Gastroesophageal sphincter (tissue), 3 donors: ENCODE measurements at regions not wholly inside any gene's neighbourhood (a gene's known extent, or its start where the extent isn't known, plus 50 kb on each side); places are given as distances from the start of the nearest gene placed in this dataset.

ENCODE experiments used
- POLR2A ChIP-seq, 2 donors: fragments of 450-650 bp; IDR thresholded peaks; one replicate each; pipeline ENCODE4 v1.6.1; 2017; ENCODE audit warnings: antibody characterized with exemption in 2 of 2, mild to moderate bottlenecking in 2 of 2, moderate library complexity in 1 of 2
- TF ChIP-seq, protein P1 (sequence below), 4 experiments: fragments of 200-600 bp in 2 of 4; fragments of 450-650 bp in 2 of 4; sonication (generic) in 1 of 4; IDR thresholded peaks; one replicate each; pipeline ENCODE4 v1.5.1; 2017 to 2019; ENCODE audit warnings: antibody characterized with exemption in 4 of 4, mild to moderate bottlenecking in 2 of 4, moderate library complexity in 2 of 4

DNA sequence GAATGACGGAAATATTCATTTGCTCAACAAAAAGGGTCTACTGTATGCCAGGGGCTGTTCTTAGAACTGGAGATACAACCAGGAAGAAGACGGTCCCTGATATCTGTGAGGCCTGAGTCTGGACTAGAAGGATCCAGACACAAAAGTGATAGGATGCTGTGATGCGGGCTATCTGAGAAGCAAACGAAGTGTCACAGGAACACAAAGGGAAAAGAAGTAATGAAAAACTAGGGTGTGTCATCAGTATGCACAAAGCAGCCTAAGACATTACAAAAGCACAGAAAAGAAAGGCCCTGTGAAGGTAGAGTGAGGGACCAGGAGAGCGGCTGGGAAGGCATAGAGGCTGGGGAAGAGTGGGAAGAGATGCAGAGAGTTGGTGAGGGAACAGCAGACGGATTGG is 63.3 kb upstream of the C3orf80 start:
- TF ChIP-seq POLR2A (IDR thresholded peaks at IDR 0.05) = no peak
- TF ChIP-seq, protein P1, sequence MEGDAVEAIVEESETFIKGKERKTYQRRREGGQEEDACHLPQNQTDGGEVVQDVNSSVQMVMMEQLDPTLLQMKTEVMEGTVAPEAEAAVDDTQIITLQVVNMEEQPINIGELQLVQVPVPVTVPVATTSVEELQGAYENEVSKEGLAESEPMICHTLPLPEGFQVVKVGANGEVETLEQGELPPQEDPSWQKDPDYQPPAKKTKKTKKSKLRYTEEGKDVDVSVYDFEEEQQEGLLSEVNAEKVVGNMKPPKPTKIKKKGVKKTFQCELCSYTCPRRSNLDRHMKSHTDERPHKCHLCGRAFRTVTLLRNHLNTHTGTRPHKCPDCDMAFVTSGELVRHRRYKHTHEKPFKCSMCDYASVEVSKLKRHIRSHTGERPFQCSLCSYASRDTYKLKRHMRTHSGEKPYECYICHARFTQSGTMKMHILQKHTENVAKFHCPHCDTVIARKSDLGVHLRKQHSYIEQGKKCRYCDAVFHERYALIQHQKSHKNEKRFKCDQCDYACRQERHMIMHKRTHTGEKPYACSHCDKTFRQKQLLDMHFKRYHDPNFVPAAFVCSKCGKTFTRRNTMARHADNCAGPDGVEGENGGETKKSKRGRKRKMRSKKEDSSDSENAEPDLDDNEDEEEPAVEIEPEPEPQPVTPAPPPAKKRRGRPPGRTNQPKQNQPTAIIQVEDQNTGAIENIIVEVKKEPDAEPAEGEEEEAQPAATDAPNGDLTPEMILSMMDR (IDR thresholded peaks at IDR 0.05) = no peak
